Superior temporal gyrus (tissue), 1 donor: ENCODE measurements at regions not wholly inside any gene's neighbourhood (a gene's known extent, or its start where the extent isn't known, plus 50 kb on each side); places are given as distances from the start of the nearest gene placed in this dataset.
"Not testable (repeated sequence)": the region's sequence is repeated elsewhere in the genome, so short reads cannot be mapped to it uniquely, and the experiment has no call there.

Source experiments
- DNase-seq: peaks from one replicate; pipeline ENCODE4 v3.0.0-alpha.2; 2016; ENCODE audit errors: extremely low spot score

GRCh38 chr2:77721593-77721992 is 199.4 kb upstream of the LRRTM4 start:
- no peak for DNase-seq

DNA sequence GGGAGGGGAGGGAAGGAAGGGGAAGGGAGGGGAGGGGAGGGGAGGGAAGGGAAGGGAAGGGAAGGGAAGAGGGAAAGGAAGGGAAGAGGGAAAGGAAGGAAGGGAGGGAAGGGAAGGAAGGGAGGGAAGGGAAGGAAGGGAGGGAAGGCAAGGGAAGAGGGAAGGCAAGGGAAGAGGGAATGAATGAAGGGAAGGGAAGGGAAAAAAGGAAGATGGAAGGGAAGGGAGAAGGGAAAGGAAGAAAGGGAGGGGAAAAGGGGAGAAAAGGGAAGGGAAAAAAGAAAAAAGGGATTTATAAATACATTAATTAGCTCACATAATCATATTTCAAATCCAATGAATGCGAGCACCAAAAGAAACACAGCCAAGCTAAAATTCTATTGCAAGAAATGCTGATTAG is 202.9 kb upstream of the LRRTM4 start:
- DNase-seq, result no peak

DNA sequence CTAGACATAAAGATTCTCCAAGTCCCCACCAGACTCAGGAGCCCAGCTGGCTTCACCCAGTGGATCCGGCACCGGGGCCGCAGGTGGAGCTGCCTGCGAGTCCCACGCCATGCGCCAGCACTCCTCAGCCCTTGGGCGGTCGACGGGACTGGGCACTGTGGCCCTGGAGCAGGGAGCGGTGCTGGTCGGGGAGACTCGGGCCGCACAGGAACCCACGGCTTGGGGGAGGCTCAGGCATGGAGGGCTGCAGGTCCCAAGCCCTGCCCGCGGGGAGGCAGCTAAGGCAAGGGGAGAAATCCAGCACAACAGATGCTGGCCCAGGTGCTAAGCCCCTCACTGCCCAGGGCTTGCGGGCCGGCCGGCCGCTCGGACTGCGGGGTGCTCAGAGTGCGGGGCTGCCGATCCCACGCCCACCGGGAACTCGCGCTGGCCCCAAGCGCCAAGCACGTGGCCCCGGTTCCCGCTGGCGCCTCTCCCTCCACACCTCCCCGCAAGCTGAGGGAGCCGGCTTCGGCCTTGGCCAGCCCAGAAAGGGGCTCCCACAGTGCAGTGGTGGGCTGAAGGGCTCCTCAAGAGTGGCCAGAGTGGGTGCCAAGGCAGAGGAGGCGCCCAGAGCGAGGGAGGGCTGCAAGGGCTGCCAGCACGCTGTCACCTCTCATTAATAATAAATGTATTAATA is 212.6 kb upstream of the LRRTM4 start:
- not testable (repeated sequence) for DNase-seq

DNA sequence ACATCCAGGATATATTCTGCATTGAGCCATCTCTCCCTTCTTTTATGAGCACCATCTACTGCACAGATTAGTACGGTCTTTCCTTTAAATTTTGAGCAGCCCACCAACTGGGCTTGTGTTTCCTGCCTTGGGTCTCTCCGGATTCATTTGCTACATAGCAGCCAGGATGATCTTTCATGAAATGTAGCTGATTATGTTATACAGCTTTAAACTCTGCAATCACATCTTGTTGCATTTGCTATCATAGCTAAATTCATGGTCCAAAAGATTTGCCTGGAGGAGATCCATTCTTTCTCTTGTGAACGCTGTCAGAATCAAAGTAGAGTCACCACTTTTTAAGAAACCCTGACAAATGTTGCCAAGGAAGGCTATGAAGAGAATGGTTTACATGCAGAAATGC is 215.1 kb upstream of the LRRTM4 start:
- no peak for DNase-seq

GRCh38 chr2:77746780-77747179 is 224.6 kb upstream of the LRRTM4 start:
- no peak for DNase-seq

DNA sequence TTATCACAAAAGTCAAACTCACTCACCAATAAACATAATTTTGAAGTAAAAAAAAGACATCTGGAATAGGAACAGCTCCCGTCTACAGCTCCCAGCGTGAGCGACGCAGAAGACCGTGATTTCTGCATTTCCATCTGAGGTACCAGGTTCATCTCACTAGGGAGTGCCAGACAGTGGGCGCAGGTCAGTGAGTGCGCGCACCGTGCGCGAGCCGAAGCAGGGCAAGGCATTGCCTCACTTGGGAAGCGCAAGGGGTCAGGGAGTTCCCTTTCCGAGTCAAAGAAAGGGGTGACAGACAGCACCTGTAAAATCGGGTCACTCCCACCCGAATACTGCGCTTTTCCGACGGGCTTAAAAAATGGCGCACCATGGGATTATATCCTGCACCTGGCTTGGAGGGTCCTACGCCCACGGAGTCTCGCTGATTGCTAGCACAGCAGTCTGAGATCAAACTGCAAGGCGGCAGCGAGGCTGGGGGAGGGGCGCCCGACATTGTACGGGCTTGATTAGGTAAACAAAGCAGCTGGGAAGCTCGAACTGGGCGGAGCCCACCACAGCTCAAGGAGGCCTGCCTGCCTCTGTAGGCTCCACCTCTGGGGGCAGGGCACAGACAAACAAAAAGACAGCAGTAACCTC is 231.7 kb upstream of the LRRTM4 start:
- DNase-seq, result not testable (repeated sequence)

GRCh38 chr2:77767388-77768076 is 245.4 kb upstream of the LRRTM4 start:
- no peak for DNase-seq

DNA sequence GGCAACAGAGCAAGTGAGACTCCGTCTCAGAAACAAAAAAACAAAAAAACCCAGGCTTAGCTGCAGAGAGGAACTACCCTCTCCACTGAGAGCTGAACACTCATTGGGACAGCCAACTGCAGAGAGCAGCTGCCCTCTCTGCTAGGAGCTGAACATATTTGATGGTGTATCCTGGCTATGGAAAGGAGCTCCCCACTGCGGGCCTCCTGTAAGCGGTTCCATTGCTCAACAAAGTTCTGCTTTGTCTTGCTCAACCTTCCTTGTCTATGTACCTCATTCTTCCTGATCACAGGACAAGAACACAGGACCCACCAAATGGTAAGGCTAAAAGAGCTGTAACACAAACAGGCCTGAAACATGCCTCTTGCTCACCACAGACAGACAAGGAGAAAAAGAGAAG is 246.3 kb upstream of the LRRTM4 start:
- DNase-seq, result no peak

GRCh38 chr2:77778917-77779316 is 256.7 kb upstream of the LRRTM4 start:
- no peak for DNase-seq

- DNase-seq, result not testable (repeated sequence)
Observed at GRCh38 chr2:77793500-77793899, 271.3 kb upstream of the LRRTM4 start.

DNA sequence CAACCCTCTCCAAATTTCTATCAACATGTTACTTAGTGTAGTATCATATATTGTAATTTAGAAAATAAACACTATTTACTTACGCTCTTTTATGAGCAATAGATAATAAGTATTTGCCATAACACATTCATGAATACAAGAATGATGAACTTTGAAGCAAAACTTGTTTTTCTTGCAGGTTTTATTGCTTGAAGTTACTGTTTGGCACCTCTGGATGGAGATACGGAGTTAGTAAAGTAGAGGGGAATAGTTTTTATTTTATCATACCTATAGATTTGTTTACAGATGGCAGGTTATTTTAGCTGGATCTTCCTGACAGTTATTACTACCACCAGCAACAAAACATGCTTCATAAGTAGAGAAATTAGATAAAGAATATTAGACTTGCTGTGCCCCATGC is 274.2 kb upstream of the LRRTM4 start:
- no peak for DNase-seq

DNA sequence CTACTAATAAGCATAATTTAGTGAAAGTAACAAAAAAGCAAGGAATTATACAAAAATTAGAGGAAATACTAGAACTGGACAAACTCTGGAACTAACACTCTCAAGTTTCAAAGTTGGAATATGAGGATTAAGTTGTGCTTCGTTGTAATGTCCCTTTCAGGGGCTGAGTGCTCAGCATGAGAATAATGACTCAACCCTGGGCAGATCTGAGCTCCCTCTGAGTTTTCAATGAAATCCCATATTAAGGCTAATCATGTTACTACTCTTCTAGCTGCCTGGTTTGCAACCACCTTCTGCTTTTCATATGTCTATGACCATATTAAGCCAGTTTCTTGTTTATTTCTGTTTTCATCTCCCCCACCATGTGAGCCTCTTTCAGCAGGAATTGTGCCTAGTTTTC is 274.9 kb upstream of the LRRTM4 start:
- no peak for DNase-seq

- no peak for DNase-seq
Observed at GRCh38 chr2:77800410-77800809, 278.2 kb upstream of the LRRTM4 start.

DNA sequence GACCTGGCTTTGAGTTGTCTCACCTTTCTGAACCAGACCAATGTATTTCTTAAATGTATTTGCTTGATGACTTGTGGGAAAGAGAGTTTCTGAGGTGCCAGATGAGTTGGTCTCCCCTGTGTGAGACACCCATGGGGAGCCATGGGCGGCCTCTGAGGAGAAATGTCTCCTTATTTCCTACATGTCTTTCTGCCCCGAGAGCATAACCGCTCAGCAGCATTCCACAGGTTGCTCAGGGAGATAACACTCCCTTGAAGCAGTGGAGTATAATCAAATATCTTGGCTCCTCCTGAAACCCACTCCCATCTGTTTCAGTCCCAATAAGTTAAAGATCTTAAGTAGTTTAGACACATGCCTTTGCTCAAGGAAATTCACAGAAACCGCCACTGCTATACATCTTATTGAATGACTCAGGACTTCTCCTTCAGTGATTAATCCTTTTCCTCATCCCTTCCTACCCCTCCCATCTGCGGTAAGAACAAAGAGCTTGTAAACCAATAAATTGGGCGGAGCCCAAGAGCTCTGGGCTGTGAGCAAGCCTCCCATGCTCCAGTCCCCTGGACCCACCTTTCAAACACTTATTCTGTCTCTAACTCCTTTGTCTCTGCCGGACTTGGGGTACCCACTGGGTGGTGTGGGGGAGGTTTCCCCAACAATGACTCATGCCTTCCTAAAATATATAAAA is 285.5 kb upstream of the LRRTM4 start:
- no peak for DNase-seq

DNA sequence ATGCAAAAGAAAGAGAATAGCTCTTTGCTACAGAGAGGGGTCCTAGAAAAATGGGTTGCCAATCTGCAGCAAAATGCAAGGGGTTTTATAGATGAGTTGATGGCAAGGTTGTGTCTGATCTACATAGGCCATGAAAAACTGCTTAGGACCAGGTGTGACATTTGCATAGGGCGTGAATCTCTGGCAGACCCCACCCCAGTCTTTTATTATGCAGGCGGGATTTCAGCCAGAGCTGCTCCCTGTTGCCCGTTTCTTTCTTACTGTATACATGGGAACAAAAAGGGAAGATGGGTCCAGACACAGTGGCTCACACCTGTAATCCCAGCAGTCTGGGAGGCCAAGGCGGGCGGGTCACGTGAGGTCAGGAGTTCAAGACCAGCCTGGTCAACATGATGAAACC is 286.4 kb upstream of the LRRTM4 start:
- DNase-seq, result no peak

GRCh38 chr2:77813599-77813998 is 291.4 kb upstream of the LRRTM4 start:
- no peak for DNase-seq

GRCh38 chr2:77816618-77817017 is 294.4 kb upstream of the LRRTM4 start:
- DNase-seq, result no peak

DNA sequence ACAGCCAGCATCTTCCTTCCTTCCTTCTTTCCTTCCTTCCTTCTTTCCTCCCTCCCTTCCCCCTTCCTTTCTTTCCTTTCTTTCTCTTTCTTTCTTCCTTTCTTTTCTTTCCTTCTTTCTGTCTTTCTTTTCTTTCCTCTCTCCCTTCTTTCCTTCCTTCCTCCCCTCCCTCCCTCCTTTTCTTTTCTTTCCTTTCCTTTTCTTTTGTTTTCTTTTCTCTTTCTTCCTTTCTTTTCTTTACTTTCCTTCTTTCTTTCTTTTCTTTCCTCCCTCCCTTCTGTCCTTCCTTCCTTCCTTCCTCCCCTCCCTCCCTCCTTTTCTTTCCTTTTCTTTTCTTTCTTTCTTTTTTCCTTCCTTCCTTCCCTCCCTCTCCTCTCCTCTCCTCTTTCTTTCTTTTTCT is 296.0 kb upstream of the LRRTM4 start:
- DNase-seq, result no peak

- no peak for DNase-seq
Observed at GRCh38 chr2:77823028-77823427, 300.9 kb upstream of the LRRTM4 start.

GRCh38 chr2:77831060-77831459 is 308.9 kb upstream of the LRRTM4 start:
- DNase-seq, result no peak

GRCh38 chr2:77831471-77831870 is 309.3 kb upstream of the LRRTM4 start:
- DNase-seq, result no peak

DNA sequence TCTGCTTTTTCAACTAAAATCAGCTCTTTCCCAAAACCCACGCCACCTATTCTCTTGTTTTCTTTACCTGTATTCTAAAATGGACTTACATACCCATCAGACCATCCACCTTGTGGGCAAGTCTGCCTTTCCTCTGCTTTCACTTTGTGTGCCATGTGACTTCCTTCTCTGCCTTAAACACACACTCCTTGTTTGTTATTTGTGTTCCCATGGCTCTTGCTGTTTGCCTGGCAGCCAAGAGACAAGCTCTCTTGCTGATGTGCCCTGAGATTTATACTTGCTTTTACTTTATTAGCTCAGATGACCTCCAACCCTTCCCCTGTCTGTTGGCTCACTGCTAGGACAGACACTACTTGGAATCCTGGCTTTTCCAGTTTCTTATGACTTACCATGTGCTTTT is 309.7 kb upstream of the LRRTM4 start:
- DNase-seq, result no peak
